Activated CD8-positive, alpha-beta memory T cell treated with anti-CD3 and anti-CD28 coated beads, Interleukin-2, amount 50 U/mL, for 1 hour (primary cell): ENCODE measurements at regions not wholly inside any gene's neighbourhood (a gene's known extent, or its start where the extent isn't known, plus 50 kb on each side); places are given as distances from the start of the nearest gene placed in this dataset.
"Not testable (repeated sequence)": the region's sequence is repeated elsewhere in the genome, so short reads cannot be mapped to it uniquely, and the experiment has no call there.

Source experiments
- DNase-seq: peaks from one replicate; pipeline ENCODE4 v3.0.0-alpha.2; 2020; ENCODE audit errors: extremely low read depth

GRCh38 chr9:75282047-75282446 lies 193.7 kb downstream of the OSTF1 start:
- DNase-seq, result no peak

- no peak for DNase-seq
Observed at GRCh38 chr9:75289332-75289731, 201.0 kb downstream of the OSTF1 start.

GRCh38 chr9:75299324-75299723 lies 211.0 kb downstream of the OSTF1 start:
- DNase-seq, result no peak

- no peak for DNase-seq
Observed at GRCh38 chr9:75333624-75334023, 245.3 kb downstream of the OSTF1 start.

- DNase-seq, result no peak
Observed at GRCh38 chr9:75358846-75359245, 270.5 kb downstream of the OSTF1 start.

- no peak for DNase-seq
Observed at GRCh38 chr9:75359638-75360037, 271.3 kb downstream of the OSTF1 start.

GRCh38 chr9:75360252-75360651 lies 271.9 kb downstream of the OSTF1 start:
- no peak for DNase-seq

- not testable (repeated sequence) for DNase-seq
Observed at GRCh38 chr9:75362446-75362845, 274.1 kb downstream of the OSTF1 start.

GRCh38 chr9:75365196-75365595 lies 276.9 kb downstream of the OSTF1 start:
- DNase-seq, result no peak

GRCh38 chr9:75369989-75370388 lies 281.7 kb downstream of the OSTF1 start:
- no peak for DNase-seq

GRCh38 chr9:75372499-75373268 lies 284.4 kb downstream of the OSTF1 start:
- DNase-seq, result no peak

GRCh38 chr9:75376680-75377254 lies 288.5 kb downstream of the OSTF1 start:
- no peak for DNase-seq

- DNase-seq, result no peak
Observed at GRCh38 chr9:75378036-75378435, 289.7 kb downstream of the OSTF1 start.

- DNase-seq, result no peak
Observed at GRCh38 chr9:75378926-75379325, 290.6 kb downstream of the OSTF1 start.

- DNase-seq, result no peak
Observed at GRCh38 chr9:75382126-75382525, 293.8 kb downstream of the OSTF1 start.

- DNase-seq, result not testable (repeated sequence)
Observed at GRCh38 chr9:75383420-75384034, 295.2 kb downstream of the OSTF1 start.

GRCh38 chr9:75385236-75385635 lies 296.9 kb downstream of the OSTF1 start:
- DNase-seq, result no peak

GRCh38 chr9:75389101-75389500 lies 300.8 kb downstream of the OSTF1 start:
- DNase-seq, result no peak

- DNase-seq, result no peak
Observed at GRCh38 chr9:75390951-75391350, 302.6 kb downstream of the OSTF1 start.

GRCh38 chr9:75391497-75391896 lies 303.2 kb downstream of the OSTF1 start:
- DNase-seq, result no peak

- DNase-seq, result no peak
Observed at GRCh38 chr9:75395336-75395735, 307.0 kb downstream of the OSTF1 start.

- no peak for DNase-seq
Observed at GRCh38 chr9:75397836-75398235, 309.5 kb downstream of the OSTF1 start.

- no peak for DNase-seq
Observed at GRCh38 chr9:75408391-75408790, 320.1 kb downstream of the OSTF1 start.
